ENCODE measurements at regions not wholly inside any gene's neighbourhood (a gene's known extent, or its start where the extent isn't known, plus 50 kb on each side); places are given as distances from the start of the nearest gene placed in this dataset.

DNA sequence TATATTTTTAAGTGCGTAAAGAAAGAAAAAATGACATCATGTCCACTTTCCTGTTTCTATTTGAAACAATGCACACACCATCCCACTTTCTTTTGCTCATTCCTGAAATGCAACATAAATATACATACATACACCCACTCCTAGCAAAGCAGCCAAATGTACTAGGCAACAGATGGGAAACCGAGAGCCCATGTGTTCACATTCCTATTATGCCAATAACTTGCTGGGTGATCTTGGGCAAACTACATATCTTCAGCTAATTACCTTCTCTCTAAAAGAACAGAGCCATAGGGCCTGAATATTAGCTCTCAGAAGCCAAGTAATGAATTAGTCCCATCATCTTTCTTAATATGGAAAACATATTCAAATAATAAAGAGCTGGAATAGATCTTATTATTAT lies 610.6 kb upstream of the ATXN8OS start:
- TF ChIP-seq, protein P1, sequence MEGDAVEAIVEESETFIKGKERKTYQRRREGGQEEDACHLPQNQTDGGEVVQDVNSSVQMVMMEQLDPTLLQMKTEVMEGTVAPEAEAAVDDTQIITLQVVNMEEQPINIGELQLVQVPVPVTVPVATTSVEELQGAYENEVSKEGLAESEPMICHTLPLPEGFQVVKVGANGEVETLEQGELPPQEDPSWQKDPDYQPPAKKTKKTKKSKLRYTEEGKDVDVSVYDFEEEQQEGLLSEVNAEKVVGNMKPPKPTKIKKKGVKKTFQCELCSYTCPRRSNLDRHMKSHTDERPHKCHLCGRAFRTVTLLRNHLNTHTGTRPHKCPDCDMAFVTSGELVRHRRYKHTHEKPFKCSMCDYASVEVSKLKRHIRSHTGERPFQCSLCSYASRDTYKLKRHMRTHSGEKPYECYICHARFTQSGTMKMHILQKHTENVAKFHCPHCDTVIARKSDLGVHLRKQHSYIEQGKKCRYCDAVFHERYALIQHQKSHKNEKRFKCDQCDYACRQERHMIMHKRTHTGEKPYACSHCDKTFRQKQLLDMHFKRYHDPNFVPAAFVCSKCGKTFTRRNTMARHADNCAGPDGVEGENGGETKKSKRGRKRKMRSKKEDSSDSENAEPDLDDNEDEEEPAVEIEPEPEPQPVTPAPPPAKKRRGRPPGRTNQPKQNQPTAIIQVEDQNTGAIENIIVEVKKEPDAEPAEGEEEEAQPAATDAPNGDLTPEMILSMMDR (IDR thresholded peaks at IDR 0.05; ENCODE audit: low read depth, low read length), result no peak
- TF ChIP-seq POLR2A (IDR thresholded peaks at IDR 0.05; ENCODE audit: extremely low read depth, insufficient read length) (no peak), MYC (IDR thresholded peaks at IDR 0.05; ENCODE audit: low read depth, low read length) (no peak)
- TF ChIP-seq, protein P2, sequence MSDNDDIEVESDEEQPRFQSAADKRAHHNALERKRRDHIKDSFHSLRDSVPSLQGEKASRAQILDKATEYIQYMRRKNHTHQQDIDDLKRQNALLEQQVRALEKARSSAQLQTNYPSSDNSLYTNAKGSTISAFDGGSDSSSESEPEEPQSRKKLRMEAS (IDR thresholded peaks at IDR 0.05; ENCODE audit: low read depth, low read length), result no peak
